ENCODE measurements at regions not wholly inside any gene's neighbourhood (a gene's known extent, or its start where the extent isn't known, plus 50 kb on each side); places are given as distances from the start of the nearest gene placed in this dataset.
A peak's percentile ranks its signal among the peaks of the same experiment; 100 is the strongest.

DNA sequence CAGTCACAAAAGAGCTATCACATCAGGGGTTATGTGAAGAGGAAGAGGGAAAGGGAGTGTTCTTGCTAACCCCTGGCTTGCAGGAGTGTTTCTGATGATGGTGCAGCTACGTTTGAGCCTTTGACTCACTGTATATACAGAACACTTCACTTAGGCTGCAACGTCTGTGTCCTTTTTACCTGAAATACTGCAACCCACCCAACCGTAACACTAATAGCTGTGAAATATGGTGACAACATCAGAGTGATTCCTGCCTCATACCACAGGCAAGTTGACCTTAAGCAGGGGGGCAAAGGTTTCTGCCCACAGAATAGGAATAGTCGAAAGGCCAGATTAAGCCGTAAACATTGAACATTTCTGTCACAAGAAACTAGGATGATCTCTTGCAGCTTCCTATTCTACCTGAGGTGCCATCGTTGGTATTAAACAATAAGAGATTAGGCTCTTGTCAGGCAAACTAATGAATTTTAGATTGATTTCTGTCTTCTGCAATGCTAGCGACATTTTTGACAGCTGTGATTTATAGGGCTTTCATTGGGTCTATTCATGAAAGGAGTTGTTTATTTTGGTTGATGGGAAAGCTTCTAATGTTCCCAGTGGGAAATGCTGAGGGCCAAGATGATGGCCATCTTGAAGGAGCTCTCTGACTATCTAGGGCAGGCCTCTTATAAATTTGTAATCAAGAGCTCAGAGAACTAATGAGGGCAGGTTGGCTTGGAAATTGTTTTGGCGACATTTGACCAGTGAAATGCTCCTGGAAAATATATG, 316.8 kb downstream of the PIK3C3 start:
- no peak for DNase-seq

DNA sequence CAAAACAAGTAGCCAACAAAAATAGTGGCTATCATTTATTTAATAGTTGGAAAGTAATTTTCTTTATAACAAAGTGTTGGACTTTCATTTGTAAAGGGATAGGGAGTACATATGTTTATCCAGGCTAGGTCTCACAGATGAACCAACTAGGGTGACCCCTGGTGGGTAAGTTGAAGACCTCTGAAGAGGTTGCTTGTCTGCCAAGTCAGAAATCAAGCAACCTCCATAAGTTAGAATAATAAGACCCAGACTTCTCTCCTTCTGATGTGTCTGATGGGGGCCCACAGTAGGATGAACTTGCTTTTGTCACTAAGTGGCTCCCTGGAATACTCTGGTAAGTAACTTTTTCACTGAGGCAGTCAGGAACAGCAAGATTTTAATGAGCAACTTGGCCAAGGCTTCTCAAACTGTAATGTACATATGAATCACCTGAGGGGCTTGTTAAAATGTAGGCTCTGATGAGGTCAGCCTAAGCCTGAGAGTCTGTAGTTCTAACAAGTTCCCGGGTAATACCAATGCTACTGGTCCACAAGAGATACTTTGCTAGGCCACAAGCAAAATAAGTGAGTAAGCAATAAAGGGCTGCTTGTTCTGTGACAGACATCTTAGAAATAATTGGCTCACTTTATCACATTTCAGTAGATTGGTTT, 319.6 kb downstream of the PIK3C3 start:
- DNase-seq: no peak

DNA sequence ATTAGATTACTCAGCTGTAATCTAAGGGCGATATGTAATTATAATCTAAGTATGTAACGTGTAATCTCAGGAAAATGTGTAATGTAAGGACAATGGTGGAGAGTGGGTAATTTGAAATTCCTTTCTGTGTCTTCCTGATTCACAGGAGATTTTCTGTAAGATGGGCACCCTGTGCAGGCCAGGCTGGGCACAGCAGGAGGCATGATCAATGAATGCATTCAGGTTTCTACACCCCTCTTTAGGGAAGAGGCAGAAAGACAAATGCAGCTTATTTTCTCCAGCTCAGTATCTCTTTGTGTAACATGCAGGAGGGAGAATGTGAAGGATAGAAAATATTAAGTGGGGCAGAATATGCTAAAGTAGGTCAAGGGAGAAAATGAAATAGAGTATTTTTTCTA, 320.1 kb downstream of the PIK3C3 start:
- DNase-seq: no peak

DNA sequence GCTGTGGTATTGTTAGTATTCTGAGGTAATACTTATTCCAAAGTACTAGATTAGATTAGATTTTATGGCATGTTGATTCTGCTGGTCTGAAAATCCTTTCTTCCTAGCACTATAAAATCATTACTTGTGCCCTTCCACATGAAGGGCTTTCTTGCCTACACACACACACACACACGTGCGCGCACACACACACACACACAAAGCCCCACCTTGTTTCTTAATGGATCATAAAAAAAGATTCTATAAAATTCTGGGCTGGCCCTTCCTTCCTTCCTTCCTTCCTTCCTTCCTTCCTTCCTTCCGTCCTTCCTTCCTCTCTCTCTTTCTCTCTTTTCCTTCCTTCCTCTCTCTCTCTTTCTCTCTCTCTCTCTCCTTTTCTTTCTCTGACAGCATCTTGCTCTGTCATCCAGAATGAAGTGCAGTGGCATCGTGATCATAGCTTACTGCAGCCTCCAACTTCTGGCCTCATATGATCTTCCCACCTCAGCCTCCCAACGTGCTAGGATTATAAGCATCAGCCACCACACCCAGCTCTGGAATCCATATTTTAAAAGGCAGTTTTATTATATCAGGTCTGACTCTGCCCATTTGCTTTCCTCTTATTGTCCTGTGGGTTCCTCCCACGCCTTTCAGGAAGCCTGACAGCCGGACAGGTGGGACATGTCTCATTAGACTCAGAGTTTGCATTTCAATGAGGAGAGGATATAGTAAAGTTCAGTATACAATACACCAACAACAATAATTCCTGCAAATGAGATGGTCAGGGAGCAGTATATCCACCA, 321.1 kb downstream of the PIK3C3 start:
- no peak for DNase-seq

DNA sequence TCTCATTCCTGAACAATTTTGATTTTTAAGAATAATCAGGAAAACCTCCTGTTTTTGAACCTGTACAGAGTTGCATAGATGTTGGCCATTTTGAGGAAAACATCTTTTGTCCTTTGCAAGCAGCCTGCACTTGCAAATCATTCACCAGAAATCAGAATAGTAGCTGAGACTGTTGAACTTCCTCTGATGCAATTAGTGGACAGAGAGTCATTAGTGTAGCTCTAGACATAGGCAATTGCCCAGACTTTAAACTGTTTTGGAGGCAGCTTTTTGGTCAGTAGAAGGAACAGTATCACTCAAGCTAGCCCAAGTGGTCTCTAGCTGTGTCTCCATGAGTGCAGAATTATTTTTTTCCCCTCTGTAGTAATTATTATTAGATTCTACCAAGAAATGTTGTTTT, 326.1 kb downstream of the PIK3C3 start:
- no peak for DNase-seq

DNA sequence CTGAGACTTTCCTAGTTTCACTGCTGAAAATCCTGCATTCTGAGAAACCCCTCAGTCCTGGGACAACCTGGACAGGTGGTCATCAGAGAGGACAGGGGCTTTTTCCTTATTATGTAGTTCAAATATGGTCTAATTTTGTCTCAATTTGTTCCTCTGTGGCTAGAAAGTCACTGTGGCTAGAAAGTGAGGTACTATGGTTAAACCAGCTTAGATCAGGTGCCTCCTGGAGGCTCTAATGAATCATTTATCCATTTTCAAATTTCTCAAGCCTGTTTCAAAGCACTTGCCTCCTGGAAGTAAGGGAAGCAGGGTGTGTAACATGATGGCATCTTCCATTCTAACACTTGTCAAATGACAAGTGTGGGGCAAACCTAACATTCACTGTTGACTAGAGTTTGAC, 326.8 kb downstream of the PIK3C3 start:
- DNase-seq: no peak

DNA sequence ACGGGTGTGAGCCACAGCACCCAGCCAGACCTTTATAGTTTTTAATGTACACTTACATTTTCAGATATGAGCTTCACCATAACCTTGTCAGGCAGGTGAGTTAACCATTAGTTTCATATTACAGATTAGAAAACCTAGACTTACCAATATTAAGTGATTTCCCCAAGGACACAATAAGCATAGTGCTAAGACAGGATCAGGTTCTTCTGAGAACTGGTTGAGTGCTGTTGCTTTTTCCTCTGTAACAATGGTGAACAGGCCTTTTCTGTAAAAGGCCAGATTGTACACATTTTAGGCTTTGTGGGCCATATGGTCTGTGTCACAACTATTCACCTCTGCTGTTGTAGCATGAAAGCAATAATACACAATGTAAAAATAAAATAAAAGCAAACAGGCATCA, 332.0 kb downstream of the PIK3C3 start:
- DNase-seq: no peak

DNA sequence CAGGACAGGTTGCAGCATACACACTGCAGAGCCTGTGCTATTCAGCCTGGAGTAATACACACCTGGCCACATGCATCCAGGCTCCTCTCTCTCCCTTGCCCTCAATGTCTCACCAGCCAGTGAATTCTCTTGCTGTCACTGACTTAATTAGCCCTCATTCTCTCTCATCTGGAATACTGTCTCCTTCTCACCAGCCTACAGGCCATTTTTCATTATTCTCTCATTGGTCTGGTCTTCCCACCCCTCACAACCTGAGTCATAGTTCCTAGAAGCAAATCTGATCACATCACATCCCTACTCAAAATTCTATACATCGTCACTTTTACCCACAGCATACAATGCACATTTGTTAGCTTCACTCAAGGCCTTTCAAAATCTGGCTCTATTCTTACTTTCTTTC, 333.1 kb downstream of the PIK3C3 start:
- no peak for DNase-seq

DNA sequence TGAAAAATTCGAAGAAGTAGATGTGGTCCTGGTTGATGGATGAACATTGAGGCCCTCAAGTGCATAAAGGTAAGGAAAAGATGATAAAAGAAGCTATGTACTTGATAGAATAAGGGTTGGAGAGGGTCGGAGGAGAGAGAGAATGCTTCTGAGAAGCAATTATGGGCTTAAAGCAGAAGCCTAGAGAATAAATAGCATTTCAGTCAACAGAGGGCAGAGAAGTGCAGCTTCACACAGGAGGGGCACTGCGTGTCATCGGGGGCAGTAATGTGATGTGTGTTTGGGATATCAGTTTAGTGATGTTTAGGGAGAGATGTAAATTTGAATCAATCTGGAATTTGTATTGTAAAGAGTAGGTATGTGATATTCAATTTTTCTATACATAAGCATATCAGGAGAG, 334.5 kb downstream of the PIK3C3 start:
- DNase-seq: no peak

DNA sequence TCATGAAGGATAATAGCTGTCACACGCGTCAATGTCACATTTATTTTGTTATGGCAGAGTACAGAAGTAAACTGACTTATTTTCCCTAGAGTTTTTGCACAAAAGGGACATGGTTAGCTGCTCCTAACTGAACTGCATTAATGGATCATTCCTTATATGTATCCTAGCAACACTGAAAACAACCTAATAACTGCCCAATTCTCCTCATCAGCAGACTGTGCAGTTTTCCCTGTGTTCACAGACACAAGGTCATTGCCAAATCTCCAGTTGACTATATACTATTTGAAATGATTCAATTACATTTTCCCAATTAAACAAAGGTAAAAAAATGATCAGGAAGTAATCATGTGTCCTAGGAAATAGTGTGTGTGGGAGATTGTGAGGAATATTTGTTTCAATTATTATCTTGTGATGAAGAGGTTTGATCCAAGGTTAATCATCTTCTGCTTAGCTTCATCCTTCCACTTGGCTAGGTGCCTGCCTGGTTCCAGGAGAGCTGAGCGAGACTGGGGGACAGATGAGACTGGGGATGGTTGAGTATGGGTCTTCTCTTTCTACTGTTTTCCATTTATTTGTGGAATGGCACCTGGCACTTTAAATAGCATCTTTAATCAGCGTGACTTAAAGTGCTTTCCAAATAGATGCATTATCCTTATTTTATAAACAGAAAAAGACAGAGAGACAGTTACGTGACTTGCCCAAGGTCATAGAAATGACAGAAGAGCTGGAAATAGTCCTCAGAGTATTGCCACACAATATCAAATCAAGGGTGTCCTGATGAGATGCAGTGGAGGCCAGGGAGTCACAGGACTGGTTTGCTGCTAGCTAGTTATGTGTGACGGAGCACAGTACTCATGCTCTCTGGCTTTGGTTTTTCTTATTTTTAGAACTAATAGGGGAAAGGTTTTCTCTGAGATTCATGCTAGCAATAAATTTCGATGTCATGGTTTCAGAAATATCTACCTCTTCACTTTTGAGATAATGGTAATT, 335.6 kb downstream of the PIK3C3 start:
- no peak for DNase-seq

DNA sequence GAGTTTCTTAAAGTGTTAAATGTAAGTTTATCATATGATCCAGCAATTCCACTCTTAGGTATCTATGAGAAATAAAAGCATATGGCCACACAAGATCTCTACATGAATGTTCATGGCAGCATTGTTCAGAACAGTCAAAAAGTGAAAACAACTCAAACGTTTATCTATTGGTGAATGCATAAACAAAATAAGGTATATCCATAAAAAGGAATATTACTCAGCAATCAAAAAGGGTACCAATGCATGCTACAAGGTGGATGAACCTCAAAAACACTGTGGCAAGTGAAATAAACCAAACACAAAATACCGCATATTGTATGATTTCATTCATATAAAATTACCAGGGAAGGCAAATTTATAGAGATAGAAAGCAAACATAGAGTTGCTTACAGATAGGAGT, 337.6 kb downstream of the PIK3C3 start:
- DNase-seq: no peak

DNA sequence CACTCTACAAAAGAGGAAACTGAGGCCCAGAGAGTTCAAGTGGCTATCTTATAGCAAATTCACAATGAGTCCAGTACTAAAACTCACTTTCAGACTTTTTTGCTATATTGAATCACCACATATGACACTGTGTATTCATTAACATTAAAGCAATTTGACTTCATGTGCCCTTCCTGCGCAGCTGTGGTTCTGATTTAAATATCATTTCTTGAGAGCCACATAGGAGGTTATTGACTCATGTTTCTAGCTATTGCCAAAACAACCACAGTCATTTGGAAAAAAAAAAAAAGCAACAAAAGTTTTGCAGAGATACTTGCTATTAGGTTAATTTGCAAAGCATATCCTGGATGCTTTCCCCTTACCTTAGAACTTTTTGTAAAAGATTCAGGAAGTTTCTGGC, 341.2 kb downstream of the PIK3C3 start:
- DNase-seq: no peak

DNA sequence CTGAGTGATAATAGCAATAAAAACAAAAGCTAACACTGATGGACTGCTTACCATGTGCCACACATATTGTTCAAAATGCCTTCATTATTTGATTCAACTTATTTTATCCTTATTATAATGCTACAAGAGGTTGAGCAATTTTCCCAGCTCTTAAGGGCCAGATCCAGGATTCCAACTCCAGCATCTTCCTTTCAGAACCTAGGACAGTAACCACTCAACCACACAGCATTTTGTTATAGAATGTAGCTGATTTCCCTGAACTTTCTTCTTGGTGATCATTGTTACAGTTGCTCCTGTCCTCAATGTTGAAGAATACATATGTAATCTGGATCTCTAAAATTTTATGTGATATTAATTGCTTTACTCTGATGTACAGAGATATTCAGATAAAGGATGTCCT, 341.7 kb downstream of the PIK3C3 start:
- no peak for DNase-seq

DNA sequence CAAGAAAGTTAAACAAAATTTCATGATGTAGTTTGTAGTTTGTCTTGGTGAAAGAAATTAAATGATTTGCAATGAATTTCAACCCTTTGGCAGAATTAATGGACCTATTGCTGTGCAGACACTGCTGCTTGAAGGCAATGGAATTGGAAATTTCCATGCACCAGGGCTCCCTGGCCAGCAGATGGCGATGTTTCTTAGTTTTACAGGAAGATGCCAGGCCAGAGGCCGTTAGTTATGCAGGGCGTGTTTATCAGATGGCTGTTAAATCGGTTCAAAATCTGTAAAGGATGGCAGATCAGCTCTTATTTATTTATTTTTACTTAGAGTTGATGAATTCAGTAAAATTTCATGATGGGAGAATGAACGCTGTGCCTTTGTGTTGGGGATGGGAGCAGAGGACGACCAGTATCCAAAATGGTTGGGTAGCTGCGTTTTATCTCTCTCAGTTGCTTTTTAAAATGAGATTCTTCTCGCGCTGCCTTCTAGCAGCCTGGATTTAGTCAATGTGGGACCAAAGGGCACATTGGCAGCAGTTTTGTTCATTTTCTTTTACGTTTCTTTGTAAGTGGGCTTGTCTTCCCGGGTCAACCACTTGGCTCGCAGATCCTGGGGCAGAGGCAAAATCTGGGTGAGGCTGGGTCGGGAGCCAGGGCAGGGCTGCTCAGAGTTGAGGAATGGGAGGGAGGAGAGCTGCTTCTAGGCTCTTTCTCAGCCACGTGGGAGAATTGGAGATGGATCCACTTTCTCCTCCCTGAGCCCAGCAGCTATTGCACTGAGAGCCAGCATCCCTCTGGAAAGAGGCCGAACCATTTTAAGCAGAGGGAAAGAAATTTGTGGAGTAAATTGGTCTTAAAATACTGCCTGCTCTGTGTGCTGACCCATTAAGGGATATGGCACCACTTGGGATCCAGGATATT, 344.0 kb downstream of the PIK3C3 start:
- peak; percentile 46 for DNase-seq

DNA sequence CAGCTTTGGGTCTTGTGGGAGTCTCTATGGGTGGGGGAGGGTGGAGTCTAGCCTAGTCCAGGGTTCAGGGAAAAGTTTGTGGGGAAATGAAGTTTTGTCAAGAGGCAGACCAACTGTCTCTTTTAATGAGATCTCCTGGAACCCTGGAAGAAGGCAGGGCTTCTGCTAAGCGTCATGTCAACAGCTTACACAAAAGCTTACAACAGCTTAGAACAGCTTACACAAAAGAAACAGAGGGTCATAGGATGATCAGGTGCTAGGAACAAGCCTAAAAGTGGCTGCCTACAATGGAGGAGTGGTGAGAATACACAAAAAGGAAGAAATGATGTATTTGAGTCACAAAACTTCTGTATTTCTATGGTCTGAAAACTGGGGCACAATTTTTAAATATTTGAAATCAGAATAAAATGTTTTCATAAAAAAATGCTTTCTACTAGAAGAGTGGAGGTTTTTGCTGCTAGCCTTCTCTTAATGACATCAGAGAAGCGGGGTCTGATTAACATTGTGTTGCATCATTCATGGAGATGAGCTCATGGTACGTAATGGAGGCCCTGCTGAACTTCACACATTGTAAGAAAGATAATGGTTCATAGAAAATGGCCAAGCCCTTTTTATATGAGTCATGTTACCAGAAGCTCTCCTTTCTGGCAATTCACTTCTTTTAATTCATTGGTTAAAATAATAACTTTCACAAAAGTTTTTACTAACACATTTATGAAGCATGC, 351.0 kb downstream of the PIK3C3 start:
- DNase-seq: no peak

DNA sequence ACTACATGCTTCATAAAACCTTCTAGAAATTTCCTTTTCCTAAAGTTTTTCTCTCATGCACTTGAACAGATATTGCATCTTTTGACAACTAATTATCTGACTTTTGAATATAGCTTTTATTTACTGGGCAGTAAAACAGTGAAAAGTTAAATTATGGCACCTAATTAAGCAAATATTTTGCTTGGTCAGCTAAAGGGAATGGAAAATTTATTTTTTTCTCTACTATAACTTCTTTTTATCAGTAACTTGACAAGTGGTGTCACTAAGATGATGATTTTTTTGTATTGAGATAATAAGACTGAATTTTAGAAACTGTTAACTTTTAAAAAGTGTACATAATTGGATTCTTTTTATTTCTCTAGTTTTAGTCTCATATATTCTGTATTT, 351.6 kb downstream of the PIK3C3 start:
- no peak for DNase-seq

DNA sequence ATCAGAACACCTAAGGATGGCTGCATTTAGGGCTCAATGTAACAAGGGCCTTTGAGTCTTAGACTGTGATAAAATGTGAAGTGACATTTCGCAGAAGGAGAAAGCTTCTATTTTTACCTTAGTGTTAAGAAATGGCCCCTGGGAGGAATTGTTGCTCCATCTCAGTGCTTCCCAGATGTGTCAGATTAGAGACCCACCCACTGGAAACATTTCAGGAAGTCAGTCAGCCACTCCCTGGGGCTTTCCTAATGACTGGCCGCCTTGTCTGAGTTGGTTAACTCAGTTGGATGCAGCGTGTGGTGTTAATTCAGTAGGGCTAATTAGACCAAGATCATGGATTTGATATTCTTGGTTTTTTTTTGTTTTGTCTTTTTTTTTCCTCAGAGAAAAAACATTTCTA, 355.9 kb downstream of the PIK3C3 start:
- DNase-seq: no peak

DNA sequence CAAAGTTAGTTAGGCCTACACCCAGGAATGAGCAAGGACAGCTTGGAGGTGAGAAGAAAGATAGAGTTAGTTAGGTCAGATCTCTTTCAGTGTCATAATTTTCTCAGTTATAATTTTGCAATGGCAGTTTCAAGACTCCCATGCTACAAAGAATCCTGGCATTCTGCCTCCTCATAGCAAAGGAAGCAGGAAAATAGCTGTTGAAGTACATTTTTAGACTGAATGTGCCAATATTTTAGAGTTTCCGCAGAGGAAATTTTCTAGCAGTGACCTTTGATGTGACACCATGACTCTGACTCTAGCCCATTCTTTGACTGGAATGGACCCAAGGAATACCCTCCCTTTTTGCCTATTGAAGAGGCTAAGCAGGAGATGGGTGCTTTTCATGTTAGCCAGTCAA, 371.7 kb downstream of the PIK3C3 start:
- DNase-seq: no peak

DNA sequence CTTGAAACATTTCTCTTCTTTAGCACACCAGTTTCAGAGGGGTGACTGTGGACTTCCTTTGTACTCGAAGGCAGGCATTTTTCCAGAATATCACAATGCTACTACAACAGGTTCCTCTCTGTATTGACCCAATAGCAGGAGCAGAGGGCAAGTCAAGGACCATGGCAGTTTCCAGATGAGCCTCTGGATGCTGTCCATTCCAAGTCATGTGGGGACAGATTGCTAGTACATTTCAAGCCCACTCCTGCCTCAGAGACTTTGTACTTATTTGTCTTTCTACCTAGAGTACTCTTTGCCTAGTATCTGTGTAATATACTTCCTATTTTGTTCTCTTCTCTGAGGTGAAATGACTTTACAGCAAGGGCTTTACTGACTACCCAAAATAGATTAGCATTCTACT, 373.9 kb downstream of the PIK3C3 start:
- no peak for DNase-seq

DNA sequence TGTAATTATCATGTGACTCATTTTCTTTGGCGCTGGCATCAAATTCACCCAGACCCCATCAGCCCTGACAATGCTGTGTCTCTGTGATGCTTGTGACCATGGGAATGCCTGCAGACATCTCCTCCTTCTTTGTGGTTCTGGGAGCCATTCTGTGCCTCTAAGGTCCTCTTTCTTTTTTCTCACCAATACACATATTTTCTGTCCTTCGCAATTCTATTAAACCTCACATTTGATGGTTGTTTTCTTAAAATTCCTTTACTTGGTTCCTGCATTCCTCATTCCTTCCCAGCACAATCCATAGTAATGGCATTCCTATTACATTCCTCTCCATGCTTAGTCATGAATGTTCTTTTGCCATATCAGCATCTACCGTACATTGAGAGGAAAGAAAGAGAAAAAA, 375.3 kb downstream of the PIK3C3 start:
- no peak for DNase-seq

DNA sequence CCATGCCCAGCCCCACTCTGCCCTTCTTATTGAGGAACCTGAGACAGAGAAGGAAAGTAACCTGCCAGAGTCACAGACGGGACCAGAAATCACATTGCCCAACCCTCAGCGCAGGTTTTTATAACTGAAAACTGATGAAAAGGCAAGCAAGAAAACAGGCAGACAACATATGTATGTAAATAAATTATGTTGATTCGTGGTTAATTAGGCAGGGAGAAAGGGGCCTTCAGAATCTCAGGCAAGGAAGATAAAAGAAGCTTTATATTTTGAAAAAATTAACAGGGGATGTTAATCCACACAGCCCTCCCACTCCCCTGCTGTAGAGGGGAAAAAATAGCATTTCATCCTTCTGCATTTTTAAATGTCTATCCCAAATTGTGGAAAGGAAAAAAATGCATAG, 378.5 kb downstream of the PIK3C3 start:
- no peak for DNase-seq
